HCT116 (cell line): ENCODE measurements at regions not wholly inside any gene's neighbourhood (a gene's known extent, or its start where the extent isn't known, plus 50 kb on each side); places are given as distances from the start of the nearest gene placed in this dataset.

Experiments used
- ATAC-seq: fragments of 200-7000 bp; cut with Tn5 transposase; 2 replicates; pipeline ENCODE4 v1.9.1; 2020; ENCODE audit warnings: mild to moderate bottlenecking, moderate library complexity
- BruUV-seq: library from RNA; stranded (reverse); fragments of 400-500 nt; replicated peaks from 2 replicates; lab custom pipeline; 2021; lab: Mats Ljungman, UMichigan
- CTCF ChIA-PET: fragments of 300-600 bp; sonication (Branson Sonifier 250); formaldehyde crosslinking; loops from one replicate; lab custom pipeline; 2021; ENCODE audit warnings: antibody characterized with exemption; lab: Charles Lee
- POLR2A ChIA-PET: fragments of 300-600, 350-600 bp; sonication (Branson Sonifier 250); formaldehyde crosslinking; loops from one replicate; lab custom pipeline; 2021; ENCODE audit warnings: antibody characterized with exemption; lab: Charles Lee
- RAD21 ChIA-PET, 2 experiments: fragments of 300-600 bp; sonication (Branson Sonifier 250); formaldehyde crosslinking; loops; one replicate each; lab custom pipeline; 2023; ENCODE audit warnings: low total read pairs in 2 of 2; ENCODE audit not compliant: uncharacterized antibody in 2 of 2, unreplicated experiment in 2 of 2, low non-redundant PET in 1 of 2; lab: Charles Lee
- DNase-seq: peaks from one replicate; pipeline ENCODE4 v3.0.0-alpha.2; 2010; ENCODE audit warnings: low read depth, low spot score
- H2AFZ ChIP-seq: fragments of 200-600 bp; shearing (Covaris generic), sonication (generic); 2 replicates; pipeline ENCODE4 v1.6.1; 2017; ENCODE audit warnings: low read depth, mixed run types, mixed read lengths, antibody characterized with exemption, low read length; ENCODE audit not compliant: poor library complexity, severe bottlenecking
- H3K27ac ChIP-seq: 2 replicates; pipeline ENCODE4 v1.5.1; 2012; ENCODE audit warnings: low read depth, low read length
- H3K27me3 ChIP-seq: fragments of 200-600 bp; sonication (generic); 2 replicates; pipeline ENCODE4 v1.6.1; 2016; ENCODE audit warnings: mixed run types, low read length, mixed read lengths; ENCODE audit not compliant: insufficient read depth
- H3K36me3 ChIP-seq, 2 experiments: fragments of 200-500 bp in 1 of 2; fragments of 200-600 bp in 1 of 2; sonication (Bioruptor generic) in 1 of 2; sonication (generic) in 1 of 2; 2 replicates each; pipeline versions ENCODE4 v1.5.1 to v1.6.1; 2014 to 2016; ENCODE audit warnings: low read length in 2 of 2, inconsistent platforms in 1 of 2, mixed read lengths in 1 of 2, mixed run types in 1 of 2; ENCODE audit not compliant: insufficient read depth in 2 of 2, control insufficient read depth in 1 of 2
- H3K4me1 ChIP-seq, 2 experiments: fragments of 200-600 bp in 1 of 2; sonication (generic) in 1 of 2; 2 replicates each; pipeline versions ENCODE4 v1.5.1 to v1.6.1; 2012 to 2017; ENCODE audit warnings: low read length in 2 of 2, inconsistent platforms in 1 of 2, mild to moderate bottlenecking in 1 of 2, mixed read lengths in 1 of 2, mixed run types in 1 of 2, moderate library complexity in 1 of 2; ENCODE audit not compliant: insufficient read depth in 2 of 2, control insufficient read depth in 1 of 2
- H3K4me2 ChIP-seq: fragments of 200-600 bp; sonication (generic); 2 replicates; pipeline ENCODE4 v1.6.1; 2017; ENCODE audit warnings: mixed run types, low read length, mixed read lengths
- H3K4me3 ChIP-seq, 2 experiments: fragments of 200-600 bp in 1 of 2; sonication (generic) in 1 of 2; replicated peaks in 1 of 2; 2 replicates each; pipeline ENCODE4 v1.5.1; 2011 to 2016; ENCODE audit warnings: low read length in 2 of 2, control low read depth in 1 of 2, low read depth in 1 of 2, mild to moderate bottlenecking in 1 of 2, mixed read lengths in 1 of 2, mixed run types in 1 of 2
- H3K79me2 ChIP-seq: fragments of 200-600 bp; sonication (generic); 2 replicates; pipeline ENCODE4 v1.6.1; 2017; ENCODE audit warnings: mild to moderate bottlenecking, mixed run types, low read length, moderate library complexity, mixed read lengths; ENCODE audit not compliant: insufficient read depth
- H3K9ac ChIP-seq: fragments of 200-600 bp; sonication (generic); 2 replicates; pipeline ENCODE4 v1.6.1; 2016; ENCODE audit warnings: low read length, mixed read lengths
- H3K9me2 ChIP-seq: fragments of 200-600 bp; sonication (generic), shearing (Covaris generic); 2 replicates; pipeline ENCODE4 v1.6.1; 2017; ENCODE audit warnings: mixed run types, mild to moderate bottlenecking, moderate library complexity; ENCODE audit not compliant: insufficient read depth
- H3K9me3 ChIP-seq, 2 experiments: fragments of 200-500 bp in 1 of 2; fragments of 200-600 bp in 1 of 2; sonication (Bioruptor generic) in 1 of 2; sonication (generic) in 1 of 2; 2 replicates each; pipeline ENCODE4 v1.6.1; 2014 to 2017; ENCODE audit warnings: low read length in 2 of 2, mixed read lengths in 2 of 2, inconsistent platforms in 1 of 2, low read depth in 1 of 2, mild to moderate bottlenecking in 1 of 2, mixed run types in 1 of 2, moderate library complexity in 1 of 2; ENCODE audit not compliant: control insufficient read depth in 1 of 2, insufficient read depth in 1 of 2
- H4K20me1 ChIP-seq: fragments of 200-600 bp; sonication (generic), shearing (Covaris generic); 2 replicates; pipeline ENCODE4 v1.6.1; 2017; ENCODE audit warnings: mixed run types, mild to moderate bottlenecking, moderate library complexity; ENCODE audit not compliant: insufficient read depth
- ELF1 ChIP-seq: IDR thresholded peaks from 2 replicates; pipeline ENCODE4 v1.6.1; 2012; ENCODE audit warnings: low read depth, borderline replicate concordance
- EZH2 ChIP-seq: fragments of 200-600 bp; sonication (generic); IDR thresholded peaks from 2 replicates; pipeline ENCODE4 v1.6.1; 2017; ENCODE audit warnings: antibody characterized with exemption, mixed run types
- FOSL1 ChIP-seq: IDR thresholded peaks from 2 replicates; pipeline ENCODE4 v1.6.1; 2012; ENCODE audit warnings: low read depth
- JUND ChIP-seq: IDR thresholded peaks from 2 replicates; pipeline ENCODE4 v1.6.1; 2012
- POLR2A ChIP-seq: IDR thresholded peaks from 2 replicates; pipeline ENCODE4 v1.7.0; 2011; ENCODE audit warnings: borderline replicate concordance; ENCODE audit not compliant: insufficient read depth, insufficient read length; ENCODE audit errors: extremely low read depth
- RAD21 ChIP-seq: IDR thresholded peaks from 2 replicates; pipeline ENCODE4 v1.6.1; 2012; ENCODE audit warnings: low read depth, mild to moderate bottlenecking
- SP1 ChIP-seq: IDR thresholded peaks from 2 replicates; pipeline ENCODE4 v1.6.1; 2012; ENCODE audit warnings: low read depth
- ZFX ChIP-seq: fragments of 450-650 bp; IDR thresholded peaks from 2 replicates; pipeline ENCODE4 v1.6.1; 2017
- intact Hi-C: fragments of 100-400 bp; cut with micrococcal nuclease; formaldehyde crosslinking; loops from 2 replicates; pipeline ENCODE4 v1.10.0; 2022

GRCh38 chr1:191398551-191398950 is 759.7 kb upstream of the RGS18 start:
- POLR2A ChIA-PET, result no interaction called here
- no peak for ATAC-seq
- Histone ChIP-seq H3K27ac (no peak overlapping the region), H2AFZ (no peak overlapping the region), H3K4me2 (no peak overlapping the region), H3K4me1 (no peaks in the 10 kb centered on the region), H3K79me2 (no peaks in the 10 kb centered on the region), H3K36me3 (no peaks in the 10 kb centered on the region), H3K9me3 (peaks cover 3 to 6% of the 10 kb centered on the region in 2 experiments; a peak in 1 of 4 replicates), H3K9me2 (peaks cover 2% of the 10 kb centered on the region; the same call in 1 of the 2 replicates), H3K9ac (no peak overlapping the region), H4K20me1 (no peaks in the 10 kb centered on the region), H3K4me3 (no peak overlapping the region), H3K27me3 (no peaks in the 10 kb centered on the region)
- CTCF ChIA-PET, result no interaction called here
- RAD21 ChIA-PET, result no interaction called here
- no peak for TF ChIP-seq SP1
- intact Hi-C loops, result no loop called here
- BruUV-seq, result no TSS peak
- DNase-seq, result no peak

GRCh38 chr1:191405417-191405816 is 752.8 kb upstream of the RGS18 start:
- intact Hi-C loops, result no loop called here
- ChIA-PET RAD21 (no interaction called here), POLR2A (no interaction called here), CTCF (no interaction called here)
- no peaks in the 10 kb centered on the region for H3K79me2 ChIP-seq
- no peaks in the 10 kb centered on the region for H4K20me1 ChIP-seq
- TF ChIP-seq ZFX, result no peak
- no peak for TF ChIP-seq EZH2
- no peak for TF ChIP-seq ELF1
- TF ChIP-seq POLR2A, result no peak
- no peak for TF ChIP-seq FOSL1
- no peak for TF ChIP-seq JUND
- TF ChIP-seq RAD21, result no peak
- no peak overlapping the region for H3K27ac ChIP-seq
- no peak overlapping the region for H2AFZ ChIP-seq
- H3K9ac ChIP-seq, result no peak overlapping the region
- H3K4me1 ChIP-seq, result peaks cover 0 to 5% of the 10 kb centered on the region in 2 experiments; a peak in 1 of 4 replicates
- H3K4me2 ChIP-seq, result no peak overlapping the region
- no peaks in the 10 kb centered on the region for H3K27me3 ChIP-seq
- peaks cover 2% of the 10 kb centered on the region; the same call in 1 of the 2 replicates for H3K9me2 ChIP-seq
- DNase-seq, result no peak
- BruUV-seq, result no TSS peak
- H3K36me3 ChIP-seq, result no peaks in the 10 kb centered on the region
- ATAC-seq, result no peak
- H3K4me3 ChIP-seq, result no peak overlapping the region
- H3K9me3 ChIP-seq, result no peaks in the 10 kb centered on the region
